NCI-H82 treated with DMSO at 0.1 percent for 48 hours (cell line): ENCODE measurements at regions not wholly inside any gene's neighbourhood (a gene's known extent, or its start where the extent isn't known, plus 50 kb on each side); places are given as distances from the start of the nearest gene placed in this dataset.
"Not testable (repeated sequence)": the region's sequence is repeated elsewhere in the genome, so short reads cannot be mapped to it uniquely, and the experiment has no call there.

ENCODE experiments used
- DNase-seq: peaks from one replicate; lab custom pipeline; 2025; ENCODE audit not compliant: unreplicated experiment; lab: John Stamatoyannopoulos, UW

DNA sequence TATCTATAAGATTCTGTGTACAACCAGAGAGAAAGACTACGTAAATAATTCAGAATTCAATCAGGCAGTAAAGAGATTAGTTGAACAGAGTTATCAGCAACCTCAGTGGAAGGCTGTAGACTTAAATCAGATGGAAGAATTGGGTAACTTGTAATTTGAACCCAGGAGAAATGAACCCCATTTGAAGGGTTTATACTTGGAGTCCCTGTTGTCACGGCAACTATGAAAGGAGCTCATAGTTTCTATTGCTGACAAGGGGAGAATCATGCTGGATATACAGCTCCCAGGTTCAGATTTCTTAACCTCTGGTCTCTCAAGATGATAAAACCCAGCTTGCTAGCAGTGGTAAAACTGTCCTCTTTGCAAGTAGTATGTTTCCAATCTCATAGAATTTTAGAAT lies 54.4 kb upstream of the BMP4 start:
- no peak for DNase-seq

DNA sequence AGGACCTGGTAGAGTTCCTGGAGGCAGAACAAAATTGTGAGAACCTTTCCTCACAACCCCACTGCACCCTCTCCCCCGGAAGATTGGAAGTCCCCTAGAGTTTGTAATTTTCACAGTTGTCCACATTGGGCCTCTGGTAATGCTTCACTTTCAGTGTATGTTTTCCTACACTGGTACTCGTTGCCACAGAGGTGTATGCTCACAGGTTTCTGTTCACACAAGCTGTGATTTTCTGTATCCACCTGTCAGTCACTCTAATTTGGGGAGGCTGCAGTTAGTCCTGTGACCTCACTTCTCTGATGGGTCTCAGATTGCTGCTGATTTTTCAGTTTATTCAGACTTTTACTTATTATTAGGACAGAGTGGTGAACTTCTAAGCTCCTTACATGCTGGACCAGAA lies 66.4 kb upstream of the BMP4 start:
- no peak for DNase-seq

DNA sequence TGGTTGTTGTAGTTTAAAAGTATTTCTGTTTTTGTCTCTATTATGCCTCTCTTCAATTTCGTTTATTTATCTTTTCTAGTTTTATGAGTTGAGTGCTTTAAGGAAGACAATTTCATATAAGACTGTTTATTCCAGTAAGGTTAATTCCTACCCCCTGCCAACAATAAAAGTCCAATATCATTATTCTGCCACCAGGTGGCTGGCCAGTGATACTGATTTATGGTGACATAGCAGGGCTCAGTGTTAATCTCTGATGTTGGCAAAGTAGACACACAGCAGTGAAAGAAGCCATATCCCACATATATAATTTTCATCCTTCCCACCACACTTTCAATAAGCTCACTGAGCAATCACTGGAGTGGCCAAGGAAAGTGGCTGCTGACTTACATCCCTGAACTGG lies 69.0 kb upstream of the BMP4 start:
- DNase-seq = no peak

DNA sequence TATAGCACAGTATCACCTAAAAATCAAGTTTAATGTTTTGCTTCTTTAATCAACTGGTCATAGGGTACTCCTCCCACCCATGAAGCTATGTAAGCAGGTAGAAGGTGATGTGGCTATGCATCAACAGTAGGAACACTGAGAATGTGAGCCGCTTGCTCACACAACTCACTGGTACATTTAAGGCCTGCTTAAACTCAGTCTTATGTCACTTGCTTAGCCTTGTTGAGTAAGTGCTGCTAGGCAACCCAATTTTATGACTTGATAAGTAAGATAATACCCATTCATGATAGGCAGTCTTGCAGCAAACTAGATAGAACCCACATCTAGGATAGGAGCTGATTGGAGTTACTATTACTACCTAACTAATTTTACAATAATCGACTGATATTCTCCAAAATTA lies 70.0 kb upstream of the BMP4 start:
- no peak for DNase-seq

DNA sequence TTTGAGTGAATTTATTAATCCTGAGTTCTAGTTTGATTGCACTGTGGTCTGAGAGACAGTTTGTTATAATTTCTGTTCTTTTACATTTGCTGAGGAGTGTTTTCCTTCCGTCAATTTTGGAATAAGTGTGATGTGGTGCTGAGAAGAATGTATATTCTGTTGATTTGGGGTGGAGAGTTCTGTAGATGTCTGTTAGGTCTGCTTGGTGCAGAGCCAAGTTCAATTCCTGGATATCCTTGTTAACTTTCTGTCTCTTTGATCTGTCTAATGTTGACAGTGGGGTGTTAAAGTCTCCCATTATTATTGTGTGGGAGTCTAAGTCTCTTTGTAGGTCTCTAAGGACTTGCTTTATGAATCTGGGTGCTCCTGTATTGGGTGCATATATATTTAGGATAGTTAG lies 74.4 kb upstream of the BMP4 start:
- DNase-seq = not testable (repeated sequence)

DNA sequence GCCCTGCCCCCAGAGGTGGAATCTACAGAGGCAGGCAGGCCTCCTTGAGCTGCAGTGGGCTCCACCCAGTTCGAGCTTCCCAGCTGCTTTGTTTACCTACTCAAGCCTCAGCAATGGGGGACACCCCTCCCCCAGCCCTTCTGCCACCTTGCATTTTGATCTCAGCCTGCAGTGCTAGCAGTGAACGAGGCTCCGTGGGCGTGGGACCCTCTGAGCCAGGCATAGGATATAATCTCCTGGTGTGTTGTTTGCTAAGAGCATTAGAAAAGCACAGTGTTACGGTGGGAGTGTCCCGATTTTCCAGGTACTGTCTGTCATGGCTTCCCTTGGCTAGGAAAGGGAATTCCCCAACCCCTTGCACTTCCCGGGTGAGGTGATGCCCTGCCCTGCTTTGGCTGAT lies 76.7 kb upstream of the BMP4 start:
- not testable (repeated sequence) for DNase-seq

DNA sequence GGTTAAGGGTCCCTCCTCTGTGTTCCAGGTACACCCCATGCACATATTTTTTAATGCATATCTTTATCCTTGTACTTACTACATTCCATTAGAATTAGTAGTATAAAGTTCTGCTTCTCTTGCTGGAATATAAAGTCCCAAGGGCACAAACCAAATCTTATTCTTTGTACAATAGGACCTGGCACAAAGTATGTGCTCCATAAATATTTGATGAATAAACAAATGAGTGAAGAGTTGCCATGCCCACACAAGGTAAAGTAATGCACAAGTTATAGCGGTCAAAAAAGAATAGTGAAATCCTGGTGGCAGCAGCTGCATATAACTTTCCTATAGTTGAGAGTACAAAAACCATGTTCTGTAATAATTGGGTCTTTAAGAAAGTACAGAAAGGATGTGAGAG lies 82.1 kb upstream of the BMP4 start:
- DNase-seq = no peak

DNA sequence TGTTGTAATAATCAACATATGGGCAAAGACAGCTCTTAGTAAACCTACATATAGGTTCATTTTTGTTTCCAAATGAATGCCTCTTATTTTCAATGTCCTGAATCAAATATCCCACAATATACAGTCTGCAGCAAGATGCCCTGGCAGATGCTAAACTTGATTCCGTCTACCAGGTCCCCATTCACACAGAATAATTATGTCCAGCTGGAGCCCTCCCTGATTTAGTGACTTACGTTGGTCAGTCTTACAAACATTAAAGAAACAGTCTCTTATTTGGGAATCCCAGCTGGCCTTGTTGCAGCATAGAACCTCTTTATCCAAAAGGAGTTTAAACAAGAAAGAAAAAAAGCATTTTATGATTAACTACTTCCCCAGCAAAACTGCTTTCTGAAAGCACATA lies 82.7 kb upstream of the BMP4 start:
- no peak for DNase-seq

DNA sequence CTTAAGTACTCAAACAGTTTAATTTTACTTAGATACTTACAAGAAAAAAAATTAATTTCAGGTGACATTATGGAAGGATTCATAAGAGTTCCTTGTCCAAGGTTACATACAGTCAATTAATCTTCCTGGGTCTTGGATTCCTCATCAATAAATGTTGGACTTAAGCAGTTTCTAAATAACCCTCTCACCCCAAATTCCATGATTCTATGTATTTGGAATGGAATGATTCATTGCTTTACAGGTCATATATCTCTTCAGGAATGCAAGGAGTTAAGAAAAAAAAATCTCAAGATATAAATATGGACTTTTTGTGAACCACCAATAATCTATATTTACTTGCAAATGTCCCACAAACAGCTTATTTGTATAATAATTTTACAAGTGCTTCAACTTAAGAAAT lies 84.2 kb upstream of the BMP4 start:
- no peak for DNase-seq

DNA sequence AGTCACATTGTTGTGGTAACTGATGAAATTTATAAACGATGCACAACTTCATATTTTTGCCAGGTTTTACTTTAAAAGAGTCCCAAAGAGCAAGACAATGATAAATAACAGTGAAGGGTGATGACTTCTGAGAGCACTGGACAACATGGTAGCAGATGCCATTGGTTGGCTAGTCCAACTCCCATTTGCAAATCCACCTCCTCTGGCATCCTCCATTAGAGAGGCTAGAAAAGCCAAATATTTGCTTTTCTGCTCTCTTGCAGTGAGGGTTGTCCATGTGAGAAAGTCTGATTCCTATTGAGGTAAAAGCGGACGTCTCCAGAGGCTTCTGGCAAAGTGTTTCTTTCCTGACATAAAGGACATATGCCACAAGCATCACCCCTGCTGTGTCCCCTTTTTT lies 89.6 kb upstream of the BMP4 start:
- no peak for DNase-seq

DNA sequence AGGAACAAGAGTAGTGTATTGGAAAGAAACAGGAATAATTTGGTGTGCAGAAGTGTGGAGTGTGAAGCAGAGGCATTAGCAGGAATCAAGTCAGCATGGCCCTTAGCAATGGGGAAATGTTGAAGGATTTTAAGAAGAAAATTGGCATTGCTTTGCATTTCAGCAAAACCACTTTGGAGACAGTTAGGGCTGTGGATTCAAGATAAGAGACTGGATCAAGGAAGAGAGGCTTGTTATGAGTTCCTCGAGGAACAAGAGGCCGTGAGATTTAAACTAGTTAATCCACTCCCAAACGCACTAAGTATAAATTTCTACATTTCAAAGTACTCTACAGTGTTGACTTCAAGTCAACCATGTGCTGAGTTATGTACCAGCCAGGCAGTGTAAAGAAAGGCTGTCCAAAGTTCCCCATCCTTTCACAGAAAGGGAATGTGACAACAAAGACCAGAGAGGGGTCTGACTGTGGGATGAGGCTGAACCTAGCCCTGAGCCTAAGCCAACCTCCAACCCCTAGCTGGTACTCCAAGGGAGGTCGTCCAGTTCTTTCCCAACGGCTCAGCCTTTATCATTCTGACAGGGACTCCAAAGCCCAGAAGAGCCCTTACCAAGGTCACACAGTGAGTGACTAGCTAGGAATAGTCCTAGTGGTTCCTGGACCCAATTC lies 91.2 kb upstream of the BMP4 start:
- no peak for DNase-seq

DNA sequence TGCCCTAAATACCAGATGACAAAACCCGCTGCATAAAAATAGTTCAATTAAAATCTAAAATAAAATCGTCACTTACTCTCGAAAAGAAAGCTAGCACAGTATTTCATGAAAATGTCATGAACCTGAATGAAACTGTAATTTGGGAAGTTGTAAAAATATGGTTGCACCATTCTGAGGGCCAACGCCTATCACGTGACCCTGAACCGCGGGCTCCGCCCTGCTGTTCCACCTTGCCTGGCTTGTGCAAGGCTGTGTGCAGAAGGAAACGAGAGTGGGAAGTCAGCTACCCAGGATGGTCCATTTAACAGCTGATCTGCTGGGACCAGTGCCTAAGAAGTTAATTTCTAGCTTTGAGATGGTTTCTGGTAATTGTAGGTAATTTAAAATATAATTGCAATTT lies 91.7 kb upstream of the BMP4 start:
- DNase-seq = no peak

DNA sequence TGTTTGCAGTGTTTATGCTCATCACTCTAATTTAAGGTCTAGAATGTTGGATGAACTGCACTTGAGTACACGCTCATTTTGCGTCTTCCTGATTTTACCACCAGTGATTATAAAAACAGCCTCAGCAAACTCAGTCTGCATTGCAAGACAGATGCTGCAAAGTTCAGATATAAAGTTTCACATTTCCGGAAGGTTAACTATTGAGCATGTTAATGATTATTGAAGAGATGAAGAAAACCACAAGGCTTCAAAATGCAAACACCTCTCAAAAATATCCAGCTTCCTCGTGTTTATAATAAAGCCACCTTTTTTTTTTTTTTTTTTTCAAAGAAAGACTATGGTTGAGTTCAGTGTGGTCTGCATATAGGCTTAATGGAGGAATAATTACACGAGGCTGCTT lies 92.1 kb upstream of the BMP4 start:
- no peak for DNase-seq

DNA sequence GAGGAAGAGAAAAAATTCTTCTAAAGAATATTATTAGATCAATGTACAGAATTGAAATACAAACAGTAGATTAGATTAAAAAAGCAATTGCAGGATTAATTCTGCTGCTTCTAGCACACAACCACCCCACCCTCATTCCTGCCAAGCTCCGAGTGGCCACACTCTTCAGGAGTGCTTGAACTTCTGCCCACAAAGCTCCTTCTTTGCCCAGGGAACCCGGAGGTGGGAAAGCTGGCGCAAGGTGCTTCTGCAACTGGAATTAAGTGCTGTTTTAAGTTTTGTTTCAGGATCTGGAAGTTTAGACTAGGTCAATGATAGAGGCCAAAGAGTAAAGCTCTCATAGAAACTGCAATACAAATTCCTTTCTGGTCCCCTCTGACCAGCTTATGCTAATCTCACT lies 94.1 kb upstream of the BMP4 start:
- no peak for DNase-seq

DNA sequence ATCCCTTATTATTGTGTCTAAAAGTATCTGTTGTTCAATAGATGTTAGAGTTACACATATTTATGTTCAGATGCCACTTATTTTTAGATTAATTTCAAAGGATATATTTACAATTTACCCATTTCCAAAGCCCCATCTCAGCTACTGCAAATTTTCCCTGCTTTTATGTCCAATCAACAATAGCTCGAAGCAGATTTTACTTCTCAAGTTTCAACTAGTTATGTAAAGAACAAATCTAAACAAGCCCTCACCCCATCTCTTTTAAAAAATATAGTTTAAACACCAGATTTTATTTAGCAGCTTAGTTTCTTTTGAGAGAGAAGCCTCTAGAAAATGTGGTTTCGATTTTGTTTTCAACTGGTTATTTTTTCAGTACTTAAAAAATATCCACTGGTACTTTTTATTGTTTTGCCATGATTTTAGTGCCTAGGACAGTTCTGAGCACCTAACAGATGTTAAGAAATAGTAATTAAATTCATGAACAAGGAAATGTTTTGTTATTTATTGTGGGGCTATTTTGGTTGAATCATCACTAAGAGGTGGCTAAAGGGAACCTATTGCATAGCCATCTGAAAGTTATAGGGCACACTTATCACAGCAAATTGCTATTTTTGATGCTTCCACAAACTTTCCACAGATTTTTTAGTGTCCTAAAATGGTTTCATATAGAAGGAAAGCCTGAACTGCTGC lies 96.2 kb upstream of the BMP4 start:
- no peak for DNase-seq

DNA sequence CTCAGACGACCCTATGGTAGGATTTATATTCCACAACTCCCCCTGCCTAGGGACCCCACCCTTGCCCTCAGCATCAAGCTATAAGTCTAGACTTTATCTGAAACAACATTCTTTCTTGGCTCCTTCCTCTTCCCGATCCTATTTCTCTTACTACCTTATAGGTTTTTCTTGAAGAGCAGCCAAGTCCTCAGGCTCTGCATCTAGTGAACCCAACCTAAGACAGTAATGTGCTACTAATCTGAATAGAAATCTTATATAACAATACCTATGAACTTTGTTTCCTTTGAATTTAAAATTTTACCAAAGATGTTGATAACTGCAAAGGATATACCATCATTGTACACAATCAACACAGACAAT lies 96.7 kb upstream of the BMP4 start:
- no peak for DNase-seq

DNA sequence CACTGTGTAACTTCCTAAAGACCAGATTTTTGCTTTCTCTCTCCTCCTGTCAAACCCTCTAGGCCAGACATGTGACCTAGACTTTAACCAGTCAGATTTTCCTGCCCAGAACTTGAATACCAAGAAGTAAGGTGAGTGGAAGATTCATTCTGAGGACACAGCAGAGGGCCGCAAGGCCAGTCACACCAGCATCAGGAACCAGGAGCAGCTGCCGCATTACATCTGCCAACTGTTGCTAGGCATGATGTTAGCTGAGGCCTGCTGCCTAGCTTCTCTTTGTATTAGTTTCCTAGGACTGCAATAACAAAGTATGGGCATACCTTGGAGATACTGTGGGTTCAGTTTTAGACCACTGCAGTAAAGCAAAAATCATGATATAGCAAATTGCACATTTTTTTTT lies 101.9 kb upstream of the BMP4 start:
- DNase-seq = no peak

DNA sequence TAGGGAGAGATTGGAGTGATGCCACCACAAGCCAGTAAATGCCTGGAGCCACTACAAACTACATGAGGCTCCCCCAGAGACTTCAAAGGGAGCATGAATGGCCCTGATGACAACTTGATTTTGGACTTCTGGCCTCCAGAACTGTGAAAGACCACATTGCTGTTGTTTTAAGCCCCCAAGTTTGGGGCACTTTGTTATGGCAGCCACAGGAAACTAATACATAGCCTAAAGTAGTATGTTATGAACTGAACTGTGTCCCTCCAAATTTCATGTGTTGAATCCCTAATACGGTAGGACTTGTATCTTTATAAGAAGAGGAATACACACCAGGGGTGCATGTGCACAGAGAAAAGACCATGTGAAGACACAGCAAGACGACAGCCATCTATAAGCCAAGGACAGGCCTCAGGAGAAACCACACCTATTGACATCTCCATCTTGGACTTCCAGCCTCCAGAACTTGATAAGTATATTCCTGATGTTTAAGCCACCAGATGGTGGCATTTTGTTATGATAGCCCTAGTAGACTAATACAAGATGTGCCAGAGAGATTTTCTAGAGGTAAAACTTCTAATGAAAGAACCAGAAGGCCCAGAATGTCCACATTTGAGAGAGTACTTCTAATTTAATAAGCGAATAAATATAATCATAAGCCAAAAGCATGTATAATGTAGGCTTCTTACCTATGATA lies 127.1 kb upstream of the BMP4 start:
- DNase-seq = no peak

DNA sequence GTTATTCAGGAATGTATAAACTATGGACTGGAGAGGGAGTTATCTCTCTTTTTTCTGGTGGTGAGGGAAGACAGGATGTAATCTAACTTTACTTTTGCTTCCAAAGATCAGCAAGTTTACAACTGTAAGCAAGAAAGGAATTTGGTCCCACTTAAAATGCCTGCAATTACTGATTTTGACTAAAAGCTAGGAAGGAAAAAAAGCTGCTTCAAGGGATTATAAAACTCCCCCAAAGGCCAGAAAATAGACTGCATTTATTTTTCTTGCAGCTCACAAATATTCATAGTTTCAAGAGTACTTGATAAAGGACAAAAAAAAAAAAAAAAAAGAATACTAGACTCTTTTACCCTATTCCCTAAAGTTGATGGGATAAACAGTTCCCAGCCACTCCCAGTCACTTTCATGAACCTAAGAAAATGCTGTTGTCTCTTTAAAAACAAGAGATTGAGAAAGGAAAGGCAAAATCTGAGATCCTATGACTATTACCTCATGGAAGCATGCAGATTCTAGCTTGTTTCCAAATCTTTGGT lies 128.7 kb upstream of the BMP4 start:
- DNase-seq = no peak

DNA sequence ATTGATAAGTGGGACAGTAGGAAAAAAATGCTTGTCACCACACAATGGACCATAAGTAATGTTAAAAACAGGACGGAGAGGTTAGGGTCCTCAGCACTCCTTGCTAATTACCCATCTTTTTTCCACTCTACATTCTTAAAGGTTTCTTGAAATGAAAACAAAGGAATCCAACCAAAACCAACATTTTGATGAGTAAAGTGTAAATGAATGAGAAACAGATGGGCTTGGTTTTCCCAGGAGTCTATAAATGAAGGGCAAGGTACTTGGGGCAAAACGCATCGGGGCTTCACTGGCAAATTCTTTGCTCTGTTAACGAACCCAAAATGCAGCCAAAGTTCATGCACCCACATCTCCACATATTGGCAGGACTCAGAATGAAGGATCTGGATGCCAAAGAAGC lies 129.2 kb upstream of the BMP4 start:
- no peak for DNase-seq

DNA sequence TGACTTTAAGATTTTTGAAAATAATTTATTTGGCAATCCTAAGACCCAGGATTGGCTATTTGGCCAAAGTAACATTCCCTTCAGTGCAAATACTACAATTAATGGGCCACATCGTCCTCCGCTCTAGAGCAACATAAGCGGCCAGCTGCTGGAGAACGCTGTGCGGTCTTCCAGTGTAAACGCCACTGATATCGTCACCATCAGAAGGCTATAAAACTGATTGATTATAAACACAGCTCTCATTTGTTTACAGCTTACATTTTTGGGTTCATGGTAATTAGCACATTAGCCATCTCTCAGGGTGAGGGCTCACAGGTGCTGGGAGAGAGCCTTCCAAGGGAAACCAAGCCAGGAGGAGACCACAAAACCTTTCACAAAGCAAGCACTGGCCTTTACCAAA lies 130.1 kb upstream of the BMP4 start:
- DNase-seq = no peak

DNA sequence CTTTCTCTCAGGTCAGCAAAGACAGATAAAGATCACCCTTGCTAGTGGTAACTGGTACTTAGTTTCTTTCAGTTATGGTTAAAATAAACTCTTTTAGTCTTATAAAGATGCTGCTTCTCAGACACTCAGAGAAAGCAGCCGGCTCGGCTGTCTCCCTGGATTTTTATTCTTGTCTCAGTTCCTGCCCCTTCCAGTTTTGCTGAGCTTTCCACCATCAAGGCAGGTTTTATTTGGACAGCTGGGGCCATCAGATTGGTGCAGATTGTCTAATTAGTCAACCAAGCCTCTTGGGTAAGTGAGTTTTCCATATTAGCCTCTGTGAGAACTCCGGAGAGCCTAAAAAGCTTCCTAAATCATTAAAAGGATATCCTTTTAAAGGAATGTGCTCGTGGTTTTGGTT lies 130.8 kb upstream of the BMP4 start:
- DNase-seq = no peak
